ENCODE measurements at regions not wholly inside any gene's neighbourhood (a gene's known extent, or its start where the extent isn't known, plus 50 kb on each side); places are given as distances from the start of the nearest gene placed in this dataset.
A peak's percentile ranks its signal among the peaks of the same experiment; 100 is the strongest.
"Not testable (repeated sequence)": the region's sequence is repeated elsewhere in the genome, so short reads cannot be mapped to it uniquely, and the experiment has no call there.

DNA sequence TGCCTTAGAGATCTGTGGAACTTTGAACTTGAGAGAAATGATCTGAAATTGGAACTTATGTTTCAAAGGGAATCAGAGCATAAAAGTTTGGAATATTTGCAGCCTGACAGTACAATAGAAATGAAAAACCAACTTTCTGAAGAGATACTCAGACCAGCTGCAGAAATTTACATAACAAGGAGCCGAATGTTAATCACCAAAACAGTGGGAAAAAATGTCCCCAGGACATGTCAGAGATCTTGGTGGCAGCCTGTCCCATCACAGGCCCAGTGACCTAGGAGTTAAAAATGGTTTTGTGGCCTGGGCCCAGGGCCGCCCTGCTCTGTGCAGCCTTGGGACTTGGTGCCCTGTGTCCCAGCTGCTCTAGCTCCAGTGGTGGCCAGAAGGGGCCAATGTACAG is 88.2 kb upstream of the ADORA2B start:
- 86 to 92% (median 89%) methylated on average over 1 to 2 of the region's 2 CpGs for whole genome bisulfite sequencing, 4 donors
- ATAC-seq = not testable (repeated sequence)

DNA sequence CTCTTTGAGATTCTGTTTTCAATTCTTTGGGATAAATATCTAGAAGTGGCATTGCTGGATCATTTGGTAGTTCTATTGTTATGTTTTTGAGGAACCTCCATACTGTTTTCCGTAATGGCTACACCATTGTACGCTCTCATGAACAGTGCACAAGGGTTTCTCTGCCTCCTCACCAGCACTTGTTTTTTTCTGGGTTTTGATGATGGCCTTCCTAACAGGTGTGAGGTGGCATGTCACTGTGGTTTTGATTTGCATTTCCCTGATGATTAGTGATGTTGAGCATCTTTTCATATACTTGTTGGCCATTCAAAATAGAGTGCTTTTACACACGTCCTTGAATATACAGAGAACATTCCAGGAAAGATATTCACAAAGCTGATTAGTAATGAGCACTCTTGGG is 86.8 kb upstream of the ADORA2B start:
- H3K27ac ChIP-seq; H3K27me3 ChIP-seq; intact Hi-C loops (cut with DNase I); H3K4me1 ChIP-seq; DNase-seq; H3K4me3 ChIP-seq; H3K36me3 ChIP-seq; H3K9me3 ChIP-seq; ATAC-seq: not testable (repeated sequence)
- WGBS, 4 donors = 73 to 87% (median 80%) methylated on average over 3 of the region's 3 CpGs

More for the DNA sequence above, 88.2 kb upstream of the ADORA2B start:
- H3K9me3 ChIP-seq; H3K4me1 ChIP-seq; intact Hi-C loops (cut with DNase I); DNase-seq; H3K27ac ChIP-seq; H3K4me3 ChIP-seq; H3K36me3 ChIP-seq; H3K27me3 ChIP-seq: not testable (repeated sequence)

DNA sequence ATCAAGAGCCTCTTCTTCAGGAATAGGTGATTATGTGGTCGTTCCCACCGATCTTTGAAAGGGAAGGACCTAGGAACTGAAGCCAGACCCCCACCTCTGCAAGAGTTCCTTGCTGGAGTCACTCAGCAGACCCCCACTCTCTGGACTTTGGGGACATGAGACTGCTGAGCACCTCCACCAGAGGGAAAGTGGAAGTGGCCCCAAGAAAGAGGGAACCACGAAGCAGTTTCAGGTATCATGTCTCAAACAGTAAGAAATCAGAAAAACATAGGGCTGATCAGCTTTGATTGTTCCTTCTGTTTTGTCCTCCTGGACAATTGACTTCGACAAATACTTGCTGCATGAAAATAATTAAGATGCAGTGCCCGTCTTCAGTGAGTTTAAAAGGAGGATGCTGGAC is 84.2 kb upstream of the ADORA2B start:
- 87 to 93% (median 90%) methylated on average over 5 of the region's 5 CpGs for WGBS, 4 donors
- H3K9me3 ChIP-seq; H3K36me3 ChIP-seq; H3K27ac ChIP-seq; H3K4me3 ChIP-seq; H3K4me1 ChIP-seq; intact Hi-C loops (cut with DNase I); H3K27me3 ChIP-seq; ATAC-seq; DNase-seq: not testable (repeated sequence)

- ATAC-seq; H3K27me3 ChIP-seq; intact Hi-C loops (cut with DNase I); DNase-seq; H3K9me3 ChIP-seq; H3K4me1 ChIP-seq; H3K4me3 ChIP-seq; H3K27ac ChIP-seq; H3K36me3 ChIP-seq: not testable (repeated sequence)
- 88 to 92% (median 89%) methylated on average over 3 to 4 of the region's 4 CpGs for WGBS, 4 donors
Observed at GRCh38 chr17:15864061-15864460, 80.9 kb upstream of the ADORA2B start.

GRCh38 chr17:15864472-15864871 is 80.5 kb upstream of the ADORA2B start:
- H3K4me3 ChIP-seq; DNase-seq; H3K36me3 ChIP-seq; H3K27me3 ChIP-seq; H3K4me1 ChIP-seq; H3K27ac ChIP-seq; H3K9me3 ChIP-seq; intact Hi-C loops (cut with DNase I): not testable (repeated sequence)
- 43 to 66% (median 58%) methylated on average over 3 to 4 of the region's 4 CpGs for WGBS, 4 donors
- peak in 1 of 4 donors; percentile 26 for ATAC-seq

GRCh38 chr17:15866015-15866414 is 78.9 kb upstream of the ADORA2B start:
- ATAC-seq; H3K4me3 ChIP-seq; DNase-seq; H3K27ac ChIP-seq; H3K36me3 ChIP-seq; H3K27me3 ChIP-seq; H3K9me3 ChIP-seq; intact Hi-C loops (cut with DNase I); H3K4me1 ChIP-seq: not testable (repeated sequence)
- 93 to 100% (median 96%) methylated on average over 3 of the region's 3 CpGs for WGBS, 4 donors

- DNase-seq; intact Hi-C loops (cut with DNase I); ATAC-seq; H3K4me3 ChIP-seq; H3K27me3 ChIP-seq; H3K36me3 ChIP-seq; H3K4me1 ChIP-seq; H3K27ac ChIP-seq; H3K9me3 ChIP-seq: not testable (repeated sequence)
- 92 to 98% (median 96%) methylated on average over 14 to 30 of the region's 31 CpGs for WGBS, 4 donors
Observed at GRCh38 chr17:15867331-15867730, 77.6 kb upstream of the ADORA2B start.

GRCh38 chr17:15869868-15870267 is 75.1 kb upstream of the ADORA2B start:
- no CpG with 5 or more reads among the region's 2 CpGs for WGBS, 4 donors
- H3K36me3 ChIP-seq; intact Hi-C loops (cut with DNase I): not testable (repeated sequence)

DNA sequence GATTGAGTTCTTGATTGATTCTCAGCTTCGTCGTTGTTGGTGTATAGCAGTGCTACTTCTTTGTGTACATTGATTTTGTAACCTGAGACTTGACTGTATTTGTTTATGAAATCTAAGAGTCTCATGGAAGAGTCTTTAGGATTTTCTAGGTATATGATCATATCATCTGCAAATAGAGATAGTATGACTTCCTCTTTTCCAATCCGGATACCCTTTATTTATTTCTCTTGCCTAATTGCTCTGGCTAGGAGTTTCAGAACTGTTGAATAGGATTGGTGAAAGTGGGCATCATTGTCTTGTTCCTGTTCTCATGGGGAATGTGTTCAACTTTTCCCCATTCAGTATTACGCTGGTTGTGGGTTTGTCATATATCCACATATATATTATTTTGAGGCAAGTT is 72.3 kb upstream of the ADORA2B start:
- H3K36me3 ChIP-seq; H3K4me3 ChIP-seq; ATAC-seq; H3K4me1 ChIP-seq; H3K9me3 ChIP-seq; DNase-seq; H3K27ac ChIP-seq; intact Hi-C loops (cut with DNase I); H3K27me3 ChIP-seq: not testable (repeated sequence)
- WGBS, 4 donors = 82 to 87% (median 86%) methylated on average over 4 of the region's 4 CpGs

More at GRCh38 chr17:15869868-15870267, 75.1 kb upstream of the ADORA2B start:
- not testable (repeated sequence) for H3K9me3 ChIP-seq, H3K27ac ChIP-seq, DNase-seq, H3K27me3 ChIP-seq, H3K4me3 ChIP-seq, H3K4me1 ChIP-seq, ATAC-seq

GRCh38 chr17:15877882-15878500 is 66.9 kb upstream of the ADORA2B start:
- H3K36me3 ChIP-seq; H3K27me3 ChIP-seq; DNase-seq; H3K9me3 ChIP-seq; intact Hi-C loops (cut with DNase I); H3K4me1 ChIP-seq; ATAC-seq; H3K27ac ChIP-seq; H3K4me3 ChIP-seq: not testable (repeated sequence)
- 68 to 78% (median 78%) methylated on average over 7 of the region's 7 CpGs for WGBS, 4 donors

All from heart left ventricle (tissue), 16 donors.